HUES6 (cell line): ENCODE measurements at regions not wholly inside any gene's neighbourhood (a gene's known extent, or its start where the extent isn't known, plus 50 kb on each side); places are given as distances from the start of the nearest gene placed in this dataset.

Experiments used
- H3K27ac ChIP-seq: 2 replicates; pipeline ENCODE4 v1.7.0; 2013; ENCODE audit warnings: low read depth, mild to moderate bottlenecking, low read length, inconsistent platforms
- H3K27me3 ChIP-seq: 2 replicates; pipeline ENCODE4 v1.6.1; 2013; ENCODE audit warnings: low read length; ENCODE audit not compliant: control insufficient read depth, insufficient read depth
- H3K36me3 ChIP-seq: 2 replicates; pipeline ENCODE4 v1.6.1; 2013; ENCODE audit warnings: low read length; ENCODE audit not compliant: control insufficient read depth, insufficient read depth
- H3K4me1 ChIP-seq: 2 replicates; pipeline ENCODE4 v1.6.1; 2013; ENCODE audit warnings: low read length; ENCODE audit not compliant: control insufficient read depth, insufficient read depth
- H3K4me3 ChIP-seq: 2 replicates; pipeline ENCODE4 v1.5.1; 2013; ENCODE audit warnings: low read depth, low read length
- H3K9ac ChIP-seq: one replicate; pipeline ENCODE4 v1.6.1; 2013; ENCODE audit warnings: mild to moderate bottlenecking, low read length
- H3K9me3 ChIP-seq: 2 replicates; pipeline ENCODE4 v1.6.1; 2013; ENCODE audit warnings: low read depth, low read length; ENCODE audit not compliant: control insufficient read depth, insufficient read depth

- H3K4me1 ChIP-seq = no peaks in the 10 kb centered on the region
- H3K27me3 ChIP-seq = no peaks in the 10 kb centered on the region
- no peak overlapping the region for H3K27ac ChIP-seq
- H3K9me3 ChIP-seq = no peaks in the 10 kb centered on the region
- no peak overlapping the region for H3K4me3 ChIP-seq
- H3K9ac ChIP-seq = no peak overlapping the region
- no peaks in the 10 kb centered on the region for H3K36me3 ChIP-seq
Observed at GRCh38 chr13:107545946-107546502, 669.3 kb downstream of the LIG4 start.

- Histone ChIP-seq H3K4me1 (no peaks in the 10 kb centered on the region), H3K36me3 (no peaks in the 10 kb centered on the region), H3K27ac (no peak overlapping the region), H3K27me3 (no peaks in the 10 kb centered on the region), H3K9me3 (no peaks in the 10 kb centered on the region), H3K4me3 (no peak overlapping the region), H3K9ac (no peak overlapping the region)
Observed at GRCh38 chr13:107534548-107534947, 680.8 kb downstream of the LIG4 start.

GRCh38 chr13:107531816-107532215, 683.5 kb downstream of the LIG4 start:
- H3K9ac ChIP-seq = no peak overlapping the region
- no peaks in the 10 kb centered on the region for H3K36me3 ChIP-seq
- H3K27ac ChIP-seq = no peak overlapping the region
- H3K4me3 ChIP-seq = no peak overlapping the region
- peaks cover 5% of the 10 kb centered on the region; the same call in 1 of the 2 replicates for H3K4me1 ChIP-seq
- no peaks in the 10 kb centered on the region for H3K9me3 ChIP-seq
- no peaks in the 10 kb centered on the region for H3K27me3 ChIP-seq

GRCh38 chr13:107531180-107531579, 684.2 kb downstream of the LIG4 start:
- no peak overlapping the region for H3K27ac ChIP-seq
- no peaks in the 10 kb centered on the region for H3K36me3 ChIP-seq
- no peaks in the 10 kb centered on the region for H3K9me3 ChIP-seq
- no peak overlapping the region for H3K4me3 ChIP-seq
- no peaks in the 10 kb centered on the region for H3K27me3 ChIP-seq
- no peak overlapping the region for H3K9ac ChIP-seq
- H3K4me1 ChIP-seq = peaks cover 5% of the 10 kb centered on the region; the same call in 1 of the 2 replicates

GRCh38 chr13:107529035-107529434, 686.3 kb downstream of the LIG4 start:
- no peaks in the 10 kb centered on the region for H3K36me3 ChIP-seq
- no peak overlapping the region for H3K27ac ChIP-seq
- no peak overlapping the region for H3K4me3 ChIP-seq
- peaks cover 5% of the 10 kb centered on the region; the same call in 1 of the 2 replicates for H3K4me1 ChIP-seq
- H3K9me3 ChIP-seq = no peaks in the 10 kb centered on the region
- H3K9ac ChIP-seq = no peak overlapping the region
- no peaks in the 10 kb centered on the region for H3K27me3 ChIP-seq

- Histone ChIP-seq H3K9me3 (no peaks in the 10 kb centered on the region), H3K4me3 (no peak overlapping the region), H3K27ac (no peak overlapping the region), H3K4me1 (no peaks in the 10 kb centered on the region), H3K36me3 (no peaks in the 10 kb centered on the region), H3K9ac (no peak overlapping the region), H3K27me3 (no peaks in the 10 kb centered on the region)
Observed at GRCh38 chr13:107518780-107519179, 696.6 kb downstream of the LIG4 start.

DNA sequence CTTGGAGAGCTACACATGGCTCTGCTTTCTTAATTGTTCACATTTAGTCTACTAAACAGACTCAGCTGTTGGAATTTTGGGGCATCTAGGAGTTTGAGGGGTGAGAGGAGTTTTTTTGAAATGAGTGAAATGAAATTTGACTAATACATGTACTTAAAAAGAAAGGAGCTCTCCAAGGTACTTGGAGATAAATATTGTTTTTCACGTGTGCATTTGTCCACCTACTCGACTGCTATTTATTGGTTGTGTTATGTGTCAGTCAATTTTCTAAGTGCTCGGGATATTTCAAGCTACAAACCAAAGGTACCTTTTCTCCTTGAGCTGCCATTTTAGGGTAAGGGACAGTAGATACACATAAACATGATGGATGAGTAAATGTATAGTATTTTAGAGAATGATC, 697.0 kb downstream of the LIG4 start:
- Histone ChIP-seq H3K36me3 (no peaks in the 10 kb centered on the region), H3K27ac (no peak overlapping the region), H3K4me3 (no peak overlapping the region), H3K27me3 (no peaks in the 10 kb centered on the region), H3K4me1 (no peaks in the 10 kb centered on the region), H3K9me3 (no peaks in the 10 kb centered on the region), H3K9ac (no peak overlapping the region)

GRCh38 chr13:107516517-107516916, 698.8 kb downstream of the LIG4 start:
- no peaks in the 10 kb centered on the region for H3K36me3 ChIP-seq
- H3K4me1 ChIP-seq = 0 out of 2 replicates have a peak, but pooled peaks cover 4% of the 10 kb centered on the region
- H3K27me3 ChIP-seq = no peaks in the 10 kb centered on the region
- H3K9ac ChIP-seq = no peak overlapping the region
- H3K27ac ChIP-seq = no peak overlapping the region
- no peaks in the 10 kb centered on the region for H3K9me3 ChIP-seq
- no peak overlapping the region for H3K4me3 ChIP-seq

- Histone ChIP-seq H3K36me3 (no peaks in the 10 kb centered on the region), H3K27ac (no peak overlapping the region), H3K27me3 (no peaks in the 10 kb centered on the region), H3K9ac (no peak overlapping the region), H3K9me3 (no peaks in the 10 kb centered on the region), H3K4me3 (no peak overlapping the region), H3K4me1 (0 out of 2 replicates have a peak, but pooled peaks cover 4% of the 10 kb centered on the region)
Observed at GRCh38 chr13:107512551-107512950, 702.8 kb downstream of the LIG4 start.

GRCh38 chr13:107497661-107498060, 717.7 kb downstream of the LIG4 start:
- Histone ChIP-seq H3K36me3 (no peaks in the 10 kb centered on the region), H3K27ac (no peak overlapping the region), H3K9me3 (no peaks in the 10 kb centered on the region), H3K4me1 (no peaks in the 10 kb centered on the region), H3K27me3 (no peaks in the 10 kb centered on the region), H3K4me3 (no peak overlapping the region), H3K9ac (no peak overlapping the region)

DNA sequence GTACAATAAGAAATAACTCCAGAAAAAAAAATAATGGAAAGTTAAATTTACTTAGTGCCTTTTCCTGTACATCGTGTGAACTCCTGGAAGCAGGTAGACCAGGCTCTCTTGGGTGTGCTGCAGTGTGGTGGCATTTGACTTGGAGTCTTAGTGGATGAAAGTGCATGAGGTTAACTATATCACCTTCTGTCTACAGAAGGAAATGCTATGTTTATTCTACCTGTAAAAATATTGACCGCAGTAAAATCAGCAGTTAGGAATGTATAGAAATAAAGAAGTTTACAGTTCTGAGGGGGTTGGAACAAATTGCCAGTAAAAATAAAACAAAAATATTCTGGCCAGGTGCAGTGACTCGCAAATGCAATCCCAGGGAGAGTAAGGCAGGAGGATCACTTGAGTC, 722.1 kb downstream of the LIG4 start:
- no peaks in the 10 kb centered on the region for H3K4me1 ChIP-seq
- H3K4me3 ChIP-seq = no peak overlapping the region
- no peak overlapping the region for H3K9ac ChIP-seq
- no peaks in the 10 kb centered on the region for H3K27me3 ChIP-seq
- no peak overlapping the region for H3K27ac ChIP-seq
- no peaks in the 10 kb centered on the region for H3K36me3 ChIP-seq
- peaks cover 7% of the 10 kb centered on the region for H3K9me3 ChIP-seq

DNA sequence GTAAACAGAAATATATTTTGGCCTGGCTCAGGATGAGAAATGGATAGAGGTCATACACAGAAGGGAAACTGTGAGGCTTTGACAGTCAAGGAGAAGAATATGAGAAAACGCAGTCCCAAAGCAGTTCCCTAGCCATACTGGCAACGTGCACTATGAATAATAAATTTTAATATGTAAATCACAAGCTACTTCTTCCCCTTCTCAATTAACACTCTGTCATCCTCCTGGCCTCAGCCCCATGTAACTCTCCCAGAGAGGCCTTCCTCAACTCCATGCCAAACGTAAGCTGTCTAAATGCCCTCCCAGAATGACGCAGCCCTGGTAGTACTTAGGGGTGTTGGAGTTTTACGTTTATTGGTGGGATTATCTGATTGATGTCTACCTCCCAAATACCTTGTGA, 732.6 kb downstream of the LIG4 start:
- Histone ChIP-seq H3K36me3 (no peaks in the 10 kb centered on the region), H3K4me3 (no peak overlapping the region), H3K9ac (no peak overlapping the region), H3K9me3 (no peaks in the 10 kb centered on the region), H3K27ac (no peak overlapping the region), H3K27me3 (no peaks in the 10 kb centered on the region), H3K4me1 (no peaks in the 10 kb centered on the region)
